ENCODE measurements at regions not wholly inside any gene's neighbourhood (a gene's known extent, or its start where the extent isn't known, plus 50 kb on each side); places are given as distances from the start of the nearest gene placed in this dataset.

GRCh38 chr12:127374447-127374846, 892.5 kb upstream of the TMEM132C start:
- Mint-ChIP-seq H3K9me3 (peaks cover 0 to 3% (median 1%) of the 10 kb centered on the region in 7 donors), H3K4me1 (no peaks in the 10 kb centered on the region), H3K27me3 (no peaks in the 10 kb centered on the region), H3K4me3 (no peak overlapping the region), H3K27ac (no peak overlapping the region), H3K36me3 (no peaks in the 10 kb centered on the region)
- Histone ChIP-seq H3K36me3 (ENCODE audit: control insufficient read depth, insufficient read depth, low read length) (no peaks in the 10 kb centered on the region), H3K4me1 (ENCODE audit: control insufficient read depth, insufficient read depth, low read length, poor library complexity, severe bottlenecking) (no peaks in the 10 kb centered on the region), H3K27ac (ENCODE audit: insufficient read depth, low read length, poor library complexity, severe bottlenecking) (no peak overlapping the region), H3K27me3 (ENCODE audit: control insufficient read depth, insufficient read depth, low read length) (no peaks in the 10 kb centered on the region), H3K4me3 (ENCODE audit: low read depth, low read length) (no peak overlapping the region), H3K9me3 (ENCODE audit: control insufficient read depth in 2 of 2, low read length in 2 of 2) (no peaks in the 10 kb centered on the region)
- no peak for DNase-seq
- no peak for ATAC-seq (ENCODE audit: low read depth in 2 of 2)

- Mint-ChIP-seq H3K4me3 (no peak overlapping the region), H3K36me3 (no peaks in the 10 kb centered on the region), H3K9me3 (peaks cover 0 to 1% (median 0%) of the 10 kb centered on the region in 7 donors), H3K27me3 (no peaks in the 10 kb centered on the region), H3K27ac (no peak overlapping the region), H3K4me1 (peaks cover 0 to 5% (median 2%) of the 10 kb centered on the region in 4 donors)
- Histone ChIP-seq H3K4me3 (ENCODE audit: low read depth, low read length) (no peak overlapping the region), H3K36me3 (ENCODE audit: control insufficient read depth, insufficient read depth, low read length) (no peaks in the 10 kb centered on the region), H3K4me1 (ENCODE audit: control insufficient read depth, insufficient read depth, low read length, poor library complexity, severe bottlenecking) (peaks cover 6% of the 10 kb centered on the region), H3K9me3 (ENCODE audit: control insufficient read depth in 2 of 2, low read length in 2 of 2) (no peaks in the 10 kb centered on the region), H3K27me3 (ENCODE audit: control insufficient read depth, insufficient read depth, low read length) (no peaks in the 10 kb centered on the region), H3K27ac (ENCODE audit: insufficient read depth, low read length, poor library complexity, severe bottlenecking) (no peak overlapping the region)
- no peak for ATAC-seq (ENCODE audit: low read depth in 2 of 2)
- peak in 1 of 3 donors; percentile 3 for DNase-seq
Observed at GRCh38 chr12:127381043-127381668, 885.8 kb upstream of the TMEM132C start.

GRCh38 chr12:127381681-127382080, 885.3 kb upstream of the TMEM132C start:
- DNase-seq (no peak), ATAC-seq (ENCODE audit: low read depth in 2 of 2) (no peak)
- Mint-ChIP-seq H3K27ac (no peak overlapping the region), H3K36me3 (no peaks in the 10 kb centered on the region), H3K27me3 (no peaks in the 10 kb centered on the region), H3K4me1 (peaks cover 0 to 5% (median 2%) of the 10 kb centered on the region in 4 donors), H3K9me3 (peaks cover 0 to 1% (median 0%) of the 10 kb centered on the region in 7 donors), H3K4me3 (no peak overlapping the region)
- Histone ChIP-seq H3K4me1 (ENCODE audit: control insufficient read depth, insufficient read depth, low read length, poor library complexity, severe bottlenecking) (peaks cover 6% of the 10 kb centered on the region), H3K27me3 (ENCODE audit: control insufficient read depth, insufficient read depth, low read length) (no peaks in the 10 kb centered on the region), H3K4me3 (ENCODE audit: low read depth, low read length) (no peak overlapping the region), H3K9me3 (ENCODE audit: control insufficient read depth in 2 of 2, low read length in 2 of 2) (no peaks in the 10 kb centered on the region), H3K27ac (ENCODE audit: insufficient read depth, low read length, poor library complexity, severe bottlenecking) (no peak overlapping the region), H3K36me3 (ENCODE audit: control insufficient read depth, insufficient read depth, low read length) (no peaks in the 10 kb centered on the region)

- ATAC-seq (ENCODE audit: low read depth in 2 of 2) = no peak
- Mint-ChIP-seq H3K9me3 (peaks cover 0 to 1% (median 0%) of the 10 kb centered on the region in 7 donors), H3K4me1 (peaks cover 0 to 5% (median 2%) of the 10 kb centered on the region in 4 donors), H3K4me3 (no peak overlapping the region), H3K36me3 (no peaks in the 10 kb centered on the region), H3K27me3 (no peaks in the 10 kb centered on the region), H3K27ac (no peak overlapping the region)
- no peak for DNase-seq
- no peaks in the 10 kb centered on the region for H3K9me3 ChIP-seq (ENCODE audit: control insufficient read depth in 2 of 2, low read length in 2 of 2)
- H3K27me3 ChIP-seq (ENCODE audit: control insufficient read depth, insufficient read depth, low read length) = no peaks in the 10 kb centered on the region
- peaks cover 6% of the 10 kb centered on the region for H3K4me1 ChIP-seq (ENCODE audit: control insufficient read depth, insufficient read depth, low read length, poor library complexity, severe bottlenecking)
- no peak overlapping the region for H3K4me3 ChIP-seq (ENCODE audit: low read depth, low read length)
- no peaks in the 10 kb centered on the region for H3K36me3 ChIP-seq (ENCODE audit: control insufficient read depth, insufficient read depth, low read length)
- no peak overlapping the region for H3K27ac ChIP-seq (ENCODE audit: insufficient read depth, low read length, poor library complexity, severe bottlenecking)
Observed at GRCh38 chr12:127383281-127383680, 883.7 kb upstream of the TMEM132C start.

GRCh38 chr12:127386723-127387122, 880.2 kb upstream of the TMEM132C start:
- no peaks in the 10 kb centered on the region for H3K36me3 ChIP-seq (ENCODE audit: control insufficient read depth, insufficient read depth, low read length)
- ATAC-seq (ENCODE audit: low read depth in 2 of 2) (no peak), DNase-seq (no peak)
- H3K27ac ChIP-seq (ENCODE audit: insufficient read depth, low read length, poor library complexity, severe bottlenecking) = no peak overlapping the region
- no peaks in the 10 kb centered on the region for H3K4me1 Mint-ChIP-seq
- H3K9me3 ChIP-seq (ENCODE audit: control insufficient read depth in 2 of 2, low read length in 2 of 2) = no peaks in the 10 kb centered on the region
- no peaks in the 10 kb centered on the region for H3K27me3 Mint-ChIP-seq
- H3K27me3 ChIP-seq (ENCODE audit: control insufficient read depth, insufficient read depth, low read length) = no peaks in the 10 kb centered on the region
- no peak overlapping the region for H3K27ac Mint-ChIP-seq
- H3K4me1 ChIP-seq (ENCODE audit: control insufficient read depth, insufficient read depth, low read length, poor library complexity, severe bottlenecking) = no peaks in the 10 kb centered on the region
- no peaks in the 10 kb centered on the region for H3K36me3 Mint-ChIP-seq
- peaks cover 0 to 1% (median 0%) of the 10 kb centered on the region in 7 donors for H3K9me3 Mint-ChIP-seq
- H3K4me3 ChIP-seq (ENCODE audit: low read depth, low read length) = no peak overlapping the region
- no peak overlapping the region for H3K4me3 Mint-ChIP-seq

- Histone ChIP-seq H3K4me3 (ENCODE audit: low read depth, low read length) (no peak overlapping the region), H3K27me3 (ENCODE audit: control insufficient read depth, insufficient read depth, low read length) (no peaks in the 10 kb centered on the region), H3K4me1 (ENCODE audit: control insufficient read depth, insufficient read depth, low read length, poor library complexity, severe bottlenecking) (no peaks in the 10 kb centered on the region), H3K36me3 (ENCODE audit: control insufficient read depth, insufficient read depth, low read length) (no peaks in the 10 kb centered on the region), H3K27ac (ENCODE audit: insufficient read depth, low read length, poor library complexity, severe bottlenecking) (no peak overlapping the region), H3K9me3 (ENCODE audit: control insufficient read depth in 2 of 2, low read length in 2 of 2) (no peaks in the 10 kb centered on the region)
- Mint-ChIP-seq H3K36me3 (no peaks in the 10 kb centered on the region), H3K9me3 (peaks cover 0 to 2% (median 0%) of the 10 kb centered on the region in 7 donors), H3K27ac (no peak overlapping the region), H3K27me3 (no peaks in the 10 kb centered on the region), H3K4me3 (no peak overlapping the region), H3K4me1 (no peaks in the 10 kb centered on the region)
- DNase-seq (no peak), ATAC-seq (ENCODE audit: low read depth in 2 of 2) (no peak)
Observed at GRCh38 chr12:127388985-127389384, 878.0 kb upstream of the TMEM132C start.

GRCh38 chr12:127389923-127390322, 877.0 kb upstream of the TMEM132C start:
- Mint-ChIP-seq H3K27me3 (no peaks in the 10 kb centered on the region), H3K4me1 (no peaks in the 10 kb centered on the region), H3K4me3 (no peak overlapping the region), H3K9me3 (peaks cover 0 to 2% (median 0%) of the 10 kb centered on the region in 7 donors), H3K27ac (no peak overlapping the region), H3K36me3 (no peaks in the 10 kb centered on the region)
- Histone ChIP-seq H3K4me1 (ENCODE audit: control insufficient read depth, insufficient read depth, low read length, poor library complexity, severe bottlenecking) (no peaks in the 10 kb centered on the region), H3K27ac (ENCODE audit: insufficient read depth, low read length, poor library complexity, severe bottlenecking) (no peak overlapping the region), H3K9me3 (ENCODE audit: control insufficient read depth in 2 of 2, low read length in 2 of 2) (no peaks in the 10 kb centered on the region), H3K36me3 (ENCODE audit: control insufficient read depth, insufficient read depth, low read length) (no peaks in the 10 kb centered on the region), H3K4me3 (ENCODE audit: low read depth, low read length) (no peak overlapping the region), H3K27me3 (ENCODE audit: control insufficient read depth, insufficient read depth, low read length) (no peaks in the 10 kb centered on the region)
- DNase-seq (no peak), ATAC-seq (ENCODE audit: low read depth in 2 of 2) (no peak)

- Histone ChIP-seq H3K9me3 (ENCODE audit: control insufficient read depth in 2 of 2, low read length in 2 of 2) (no peaks in the 10 kb centered on the region), H3K4me1 (ENCODE audit: control insufficient read depth, insufficient read depth, low read length, poor library complexity, severe bottlenecking) (no peaks in the 10 kb centered on the region), H3K4me3 (ENCODE audit: low read depth, low read length) (no peak overlapping the region), H3K36me3 (ENCODE audit: control insufficient read depth, insufficient read depth, low read length) (no peaks in the 10 kb centered on the region), H3K27ac (ENCODE audit: insufficient read depth, low read length, poor library complexity, severe bottlenecking) (no peak overlapping the region), H3K27me3 (ENCODE audit: control insufficient read depth, insufficient read depth, low read length) (no peaks in the 10 kb centered on the region)
- Mint-ChIP-seq H3K4me3 (no peak overlapping the region), H3K27ac (no peak overlapping the region), H3K36me3 (no peaks in the 10 kb centered on the region), H3K9me3 (peaks cover 0 to 6% (median 2%) of the 10 kb centered on the region in 7 donors), H3K27me3 (no peaks in the 10 kb centered on the region), H3K4me1 (peaks cover 0 to 4% (median 0%) of the 10 kb centered on the region in 4 donors)
- DNase-seq = no peak
- ATAC-seq (ENCODE audit: low read depth in 2 of 2) = no peak
Observed at GRCh38 chr12:127393465-127393864, 873.5 kb upstream of the TMEM132C start.
